ENCODE measurements at regions not wholly inside any gene's neighbourhood (a gene's known extent, or its start where the extent isn't known, plus 50 kb on each side); places are given as distances from the start of the nearest gene placed in this dataset.

DNA sequence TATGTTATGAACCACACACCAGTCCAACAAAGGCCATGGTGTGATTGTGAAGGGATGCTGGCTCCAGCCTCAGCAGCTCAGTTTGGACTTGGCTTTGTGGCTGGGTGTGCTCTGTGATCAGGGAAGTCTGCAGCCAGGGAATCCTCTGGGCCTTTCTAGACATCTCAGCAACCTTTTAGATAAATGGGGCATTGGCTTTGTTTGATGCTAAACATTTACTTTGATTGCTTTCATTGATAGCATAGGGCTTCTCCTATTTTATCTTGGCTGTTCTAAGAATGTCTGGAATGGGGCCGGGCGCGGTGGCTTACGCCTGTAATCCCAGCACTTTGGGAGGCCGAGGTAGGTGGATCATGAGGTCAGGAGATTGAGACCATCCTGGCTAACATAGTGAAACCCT lies 104.5 kb downstream of the VAPA start:
- H3K27me3 ChIP-seq (ENCODE audit: insufficient read depth, low read length), result no peaks in the 10 kb centered on the region
- H2AFZ ChIP-seq (ENCODE audit: low read depth, low read length), result no peak overlapping the region
- TF ChIP-seq EZH2 (IDR thresholded peaks at IDR 0.05; ENCODE audit: insufficient read depth, low read length), result no peak
- TF ChIP-seq, protein P1, sequence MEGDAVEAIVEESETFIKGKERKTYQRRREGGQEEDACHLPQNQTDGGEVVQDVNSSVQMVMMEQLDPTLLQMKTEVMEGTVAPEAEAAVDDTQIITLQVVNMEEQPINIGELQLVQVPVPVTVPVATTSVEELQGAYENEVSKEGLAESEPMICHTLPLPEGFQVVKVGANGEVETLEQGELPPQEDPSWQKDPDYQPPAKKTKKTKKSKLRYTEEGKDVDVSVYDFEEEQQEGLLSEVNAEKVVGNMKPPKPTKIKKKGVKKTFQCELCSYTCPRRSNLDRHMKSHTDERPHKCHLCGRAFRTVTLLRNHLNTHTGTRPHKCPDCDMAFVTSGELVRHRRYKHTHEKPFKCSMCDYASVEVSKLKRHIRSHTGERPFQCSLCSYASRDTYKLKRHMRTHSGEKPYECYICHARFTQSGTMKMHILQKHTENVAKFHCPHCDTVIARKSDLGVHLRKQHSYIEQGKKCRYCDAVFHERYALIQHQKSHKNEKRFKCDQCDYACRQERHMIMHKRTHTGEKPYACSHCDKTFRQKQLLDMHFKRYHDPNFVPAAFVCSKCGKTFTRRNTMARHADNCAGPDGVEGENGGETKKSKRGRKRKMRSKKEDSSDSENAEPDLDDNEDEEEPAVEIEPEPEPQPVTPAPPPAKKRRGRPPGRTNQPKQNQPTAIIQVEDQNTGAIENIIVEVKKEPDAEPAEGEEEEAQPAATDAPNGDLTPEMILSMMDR (IDR thresholded peaks at IDR 0.05; ENCODE audit: insufficient read depth, low read depth, low read length), result no peak
- H3K27ac ChIP-seq (ENCODE audit: low read depth, low read length), result no peak overlapping the region
- H3K4me3 ChIP-seq (ENCODE audit: insufficient read depth, low read depth, low read length), result no peak overlapping the region
- H3K36me3 Mint-ChIP-seq (ENCODE audit: low read depth, unreplicated experiment), result no peaks in the 10 kb centered on the region
- FAIRE-seq, result no peak
- H3K9me3 Mint-ChIP-seq (ENCODE audit: unreplicated experiment), result no peaks in the 10 kb centered on the region
- H3K4me2 ChIP-seq (ENCODE audit: low read length), result no peak overlapping the region
- H3K4me3 Mint-ChIP-seq (ENCODE audit: unreplicated experiment), result no peak overlapping the region
- no peak for DNase-seq (ENCODE audit: low read depth)
- H3K27ac Mint-ChIP-seq (ENCODE audit: unreplicated experiment), result no peak overlapping the region
- no peak overlapping the region for H3K9ac ChIP-seq (ENCODE audit: low read length)
- no peaks in the 10 kb centered on the region for H3K36me3 ChIP-seq (ENCODE audit: insufficient read depth, low read length)
- H4K20me1 ChIP-seq (ENCODE audit: insufficient read depth, low read length), result no peaks in the 10 kb centered on the region
- peaks cover 29% of the 10 kb centered on the region for H3K4me1 Mint-ChIP-seq (ENCODE audit: low read depth, unreplicated experiment)
- H3K27me3 Mint-ChIP-seq (ENCODE audit: low read depth, unreplicated experiment), result peaks cover 3% of the 10 kb centered on the region
- no peaks in the 10 kb centered on the region for H3K9me3 ChIP-seq (ENCODE audit: insufficient read depth, low read depth, low read length)
- H3K79me2 ChIP-seq (ENCODE audit: insufficient read depth, low read length), result no peaks in the 10 kb centered on the region
- peaks cover 24% of the 10 kb centered on the region for H3K4me1 ChIP-seq (ENCODE audit: insufficient read depth, low read length)

DNA sequence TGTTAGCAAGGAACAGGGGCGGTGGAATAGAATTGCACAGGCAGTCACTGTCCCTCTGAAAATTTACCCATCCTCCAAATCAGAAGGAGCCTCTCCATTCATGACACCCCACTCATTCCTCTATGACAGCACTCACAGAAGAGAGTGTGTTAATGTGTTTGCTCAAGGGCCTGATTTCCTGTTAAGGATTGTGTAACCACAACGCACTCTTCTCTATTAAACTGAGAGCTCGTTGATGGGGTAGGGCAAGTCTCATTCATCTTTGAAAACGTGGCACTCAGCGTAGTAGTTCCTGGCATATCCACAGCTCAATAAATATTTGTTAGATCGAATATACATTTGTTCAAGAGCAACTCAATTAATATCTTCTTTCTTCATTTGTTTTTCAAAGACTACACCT lies 106.4 kb downstream of the VAPA start:
- H4K20me1 ChIP-seq (ENCODE audit: insufficient read depth, low read length), result no peaks in the 10 kb centered on the region
- peaks cover 19% of the 10 kb centered on the region for H3K4me1 ChIP-seq (ENCODE audit: insufficient read depth, low read length)
- DNase-seq (ENCODE audit: low read depth) (no peak), FAIRE-seq (no peak)
- H3K27ac ChIP-seq (ENCODE audit: low read depth, low read length), result no peak overlapping the region
- no peak for TF ChIP-seq EZH2 (IDR thresholded peaks at IDR 0.05; ENCODE audit: insufficient read depth, low read length)
- TF ChIP-seq, protein P1 (IDR thresholded peaks at IDR 0.05; ENCODE audit: insufficient read depth, low read depth, low read length), result no peak
- no peaks in the 10 kb centered on the region for H3K9me3 Mint-ChIP-seq (ENCODE audit: unreplicated experiment)
- H3K27me3 Mint-ChIP-seq (ENCODE audit: low read depth, unreplicated experiment), result peaks cover 3% of the 10 kb centered on the region
- H3K36me3 ChIP-seq (ENCODE audit: insufficient read depth, low read length), result no peaks in the 10 kb centered on the region
- peaks cover 24% of the 10 kb centered on the region for H3K4me1 Mint-ChIP-seq (ENCODE audit: low read depth, unreplicated experiment)
- no peak overlapping the region for H3K27ac Mint-ChIP-seq (ENCODE audit: unreplicated experiment)
- H3K4me3 Mint-ChIP-seq (ENCODE audit: unreplicated experiment), result no peak overlapping the region
- H3K4me2 ChIP-seq (ENCODE audit: low read length), result no peak overlapping the region
- H3K79me2 ChIP-seq (ENCODE audit: insufficient read depth, low read length), result no peaks in the 10 kb centered on the region
- H2AFZ ChIP-seq (ENCODE audit: low read depth, low read length), result no peak overlapping the region
- H3K4me3 ChIP-seq (ENCODE audit: insufficient read depth, low read depth, low read length), result no peak overlapping the region
- no peak overlapping the region for H3K9ac ChIP-seq (ENCODE audit: low read length)
- H3K36me3 Mint-ChIP-seq (ENCODE audit: low read depth, unreplicated experiment), result no peaks in the 10 kb centered on the region
- no peaks in the 10 kb centered on the region for H3K9me3 ChIP-seq (ENCODE audit: insufficient read depth, low read depth, low read length)
- H3K27me3 ChIP-seq (ENCODE audit: insufficient read depth, low read length), result no peaks in the 10 kb centered on the region

DNA sequence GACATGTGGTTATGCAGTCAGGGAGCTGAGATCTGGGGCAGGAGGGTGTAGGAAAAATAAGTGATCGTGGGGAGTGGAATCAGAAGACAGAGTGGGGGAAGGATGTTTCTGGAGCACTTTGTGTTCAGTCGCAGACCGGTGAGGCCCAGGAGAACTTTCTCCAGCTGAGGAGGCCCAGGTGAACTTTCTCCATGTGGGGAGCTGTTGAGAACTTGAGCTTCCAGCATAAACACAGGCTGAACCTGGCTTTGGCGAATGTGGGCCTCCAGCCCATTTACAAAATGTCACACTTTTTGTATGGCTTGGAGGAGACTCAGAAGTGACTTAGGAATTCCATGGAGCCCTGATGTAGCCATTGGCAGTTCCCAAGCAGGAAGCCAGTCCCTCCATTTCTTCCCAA lies 108.5 kb downstream of the VAPA start:
- TF ChIP-seq, protein P1 (IDR thresholded peaks at IDR 0.05; ENCODE audit: insufficient read depth, low read depth, low read length), result no peak
- Histone ChIP-seq H3K4me1 (ENCODE audit: insufficient read depth, low read length) (peaks cover under 1% of the 10 kb centered on the region), H3K79me2 (ENCODE audit: insufficient read depth, low read length) (no peaks in the 10 kb centered on the region), H4K20me1 (ENCODE audit: insufficient read depth, low read length) (no peaks in the 10 kb centered on the region), H3K4me3 (ENCODE audit: insufficient read depth, low read depth, low read length) (no peak overlapping the region), H2AFZ (ENCODE audit: low read depth, low read length) (no peak overlapping the region), H3K36me3 (ENCODE audit: insufficient read depth, low read length) (no peaks in the 10 kb centered on the region), H3K4me2 (ENCODE audit: low read length) (no peak overlapping the region), H3K9me3 (ENCODE audit: insufficient read depth, low read depth, low read length) (no peaks in the 10 kb centered on the region), H3K9ac (ENCODE audit: low read length) (no peak overlapping the region), H3K27ac (ENCODE audit: low read depth, low read length) (no peak overlapping the region), H3K27me3 (ENCODE audit: insufficient read depth, low read length) (no peaks in the 10 kb centered on the region)
- Mint-ChIP-seq H3K4me1 (ENCODE audit: low read depth, unreplicated experiment) (peaks cover 5% of the 10 kb centered on the region), H3K27ac (ENCODE audit: unreplicated experiment) (no peak overlapping the region), H3K27me3 (ENCODE audit: low read depth, unreplicated experiment) (peaks cover 5% of the 10 kb centered on the region), H3K9me3 (ENCODE audit: unreplicated experiment) (peaks cover 3% of the 10 kb centered on the region), H3K4me3 (ENCODE audit: unreplicated experiment) (no peak overlapping the region), H3K36me3 (ENCODE audit: low read depth, unreplicated experiment) (no peaks in the 10 kb centered on the region)
- DNase-seq (ENCODE audit: low read depth), result no peak
- no peak for FAIRE-seq

All from astrocyte (in vitro differentiated cells and primary cell).